H1 (cell line): ENCODE measurements at regions not wholly inside any gene's neighbourhood (a gene's known extent, or its start where the extent isn't known, plus 50 kb on each side); places are given as distances from the start of the nearest gene placed in this dataset.

Experiments used
- CTCF ChIA-PET: fragments of 300-600 bp; sonication (Branson Sonifier 250); formaldehyde crosslinking; loops from one replicate; lab custom pipeline; 2021; ENCODE audit not compliant: partially characterized antibody; lab: Charles Lee
- POLR2A ChIA-PET: fragments of 300-600 bp; sonication (Branson Sonifier 250); formaldehyde crosslinking; loops from one replicate; lab custom pipeline; 2021; ENCODE audit warnings: inconsistent platforms; ENCODE audit not compliant: partially characterized antibody; lab: Charles Lee
- DNase-seq, 2 experiments: peaks; one replicate each; pipeline versions ENCODE4 v3.0.0 to v3.0.0-alpha.2; 2010 to 2022; ENCODE audit warnings: low spot score in 2 of 2, low read depth in 1 of 2, mixed read lengths in 1 of 2
- FAIRE-seq: peaks from 2 replicates; lab custom pipeline; 2011; peaks lifted over from hg19 to GRCh38; lab: Jason Lieb, UNC
- H2AFZ ChIP-seq: 2 replicates; pipeline ENCODE4 v1.8.1; 2012; ENCODE audit warnings: low read length, inconsistent platforms
- H2AK5ac ChIP-seq: 2 replicates; pipeline ENCODE4 v1.6.1; 2013; ENCODE audit warnings: low read depth, low read length
- H2BK120ac ChIP-seq: replicated peaks from 2 replicates; pipeline ENCODE3; 2013; ENCODE audit warnings: low read depth, low read length, inconsistent platforms
- H2BK12ac ChIP-seq: 2 replicates; pipeline ENCODE4 v1.6.1; 2013; ENCODE audit warnings: low read depth, low read length
- H2BK15ac ChIP-seq: 2 replicates; pipeline ENCODE4 v1.6.1; 2013; ENCODE audit warnings: low read length
- H2BK20ac ChIP-seq: 2 replicates; pipeline ENCODE4 v1.6.1; 2013; ENCODE audit warnings: low read length
- H2BK5ac ChIP-seq: 2 replicates; pipeline ENCODE4 v1.6.1; 2013; ENCODE audit warnings: low read depth, low read length
- H3K14ac ChIP-seq: 2 replicates; pipeline ENCODE4 v1.6.1; 2013; ENCODE audit warnings: inconsistent platforms; ENCODE audit not compliant: insufficient read length
- H3K18ac ChIP-seq: 2 replicates; pipeline ENCODE4 v1.6.1; 2013; ENCODE audit warnings: low read length; ENCODE audit errors: extremely low read depth
- H3K23ac ChIP-seq: 2 replicates; pipeline ENCODE4 v1.6.1; 2013; ENCODE audit warnings: inconsistent platforms; ENCODE audit not compliant: insufficient read length
- H3K23me2 ChIP-seq: 2 replicates; pipeline ENCODE4 v1.6.1; 2013; ENCODE audit warnings: low read depth, low read length
- H3K27ac ChIP-seq: 2 replicates; pipeline ENCODE4 v1.6.1; 2011; ENCODE audit warnings: low read depth, low read length, inconsistent platforms
- H3K27me3 ChIP-seq, 4 experiments: replicated peaks in 1 of 4; 1 replicate in 1 of 4; 2 replicates in 3 of 4; pipeline versions ENCODE4 v1.6.1 to v1.8.1; 2011 to 2013; ENCODE audit warnings: low read length in 3 of 4, mild to moderate bottlenecking in 3 of 4, inconsistent platforms in 2 of 4, mixed read lengths in 2 of 4, moderate library complexity in 1 of 4; ENCODE audit not compliant: control insufficient read depth in 3 of 4, insufficient read depth in 3 of 4; ENCODE audit errors: extremely low read depth in 1 of 4
- H3K36me3 ChIP-seq, 4 experiments: 2 replicates each; pipeline versions ENCODE4 v1.6.1 to v1.8.1; 2011 to 2013; ENCODE audit warnings: mild to moderate bottlenecking in 4 of 4, low read length in 3 of 4, moderate library complexity in 2 of 4, control low read depth in 1 of 4, inconsistent platforms in 1 of 4; ENCODE audit not compliant: insufficient read depth in 4 of 4, control insufficient read depth in 2 of 4
- H3K4ac ChIP-seq: replicated peaks from 2 replicates; pipeline ENCODE3; 2013; ENCODE audit warnings: low read length, low read depth, mixed read lengths, inconsistent platforms; ENCODE audit not compliant: insufficient read length
- H3K4me1 ChIP-seq, 4 experiments: replicated peaks in 1 of 4; 1 replicate in 1 of 4; 2 replicates in 3 of 4; pipeline versions ENCODE4 v1.6.1 to v1.8.1; 2011 to 2013; ENCODE audit warnings: low read length in 3 of 4, inconsistent platforms in 2 of 4, mixed read lengths in 1 of 4; ENCODE audit not compliant: insufficient read depth in 4 of 4, control insufficient read depth in 3 of 4
- H3K4me2 ChIP-seq, 2 experiments: 2 replicates each; pipeline versions ENCODE4 v1.6.1 to v1.8.1; 2011 to 2013; ENCODE audit warnings: low read depth in 2 of 2, low read length in 2 of 2, control low read depth in 1 of 2, inconsistent platforms in 1 of 2, mild to moderate bottlenecking in 1 of 2; ENCODE audit not compliant: insufficient read depth in 1 of 2
- H3K4me3 ChIP-seq, 4 experiments: fragments of 200-600, 300-600 bp in 1 of 4; sonication (generic), shearing (Covaris generic), sonication (Bioruptor Twin) in 1 of 4; 2 replicates each; pipeline versions ENCODE4 v1.5.1 to v1.8.1; 2011 to 2016; ENCODE audit warnings: low read length in 4 of 4, low read depth in 3 of 4, control low read depth in 2 of 4, inconsistent platforms in 2 of 4, mild to moderate bottlenecking in 2 of 4, mixed read lengths in 1 of 4, moderate library complexity in 1 of 4; ENCODE audit not compliant: insufficient read depth in 2 of 4; ENCODE audit errors: extremely low read depth in 1 of 4
- H3K56ac ChIP-seq: replicated peaks from 2 replicates; pipeline ENCODE3; 2013; ENCODE audit warnings: low read depth, mild to moderate bottlenecking, mixed read lengths, low read length, inconsistent platforms; ENCODE audit not compliant: insufficient read length
- H3K79me1 ChIP-seq: 2 replicates; pipeline ENCODE4 v1.6.1; 2013; ENCODE audit warnings: low read depth, low read length, control low read depth
- H3K79me2 ChIP-seq, 2 experiments: 2 replicates each; pipeline versions ENCODE4 v1.6.1 to v1.8.1; 2012 to 2013; ENCODE audit warnings: low read length in 2 of 2, mild to moderate bottlenecking in 2 of 2, inconsistent platforms in 1 of 2; ENCODE audit not compliant: insufficient read depth in 2 of 2, control insufficient read depth in 1 of 2
- H3K9ac ChIP-seq, 4 experiments: replicated peaks in 1 of 4; 1 replicate in 1 of 4; 2 replicates in 3 of 4; pipeline versions ENCODE4 v1.6.1 to v1.8.1; 2011 to 2013; ENCODE audit warnings: low read depth in 3 of 4, low read length in 3 of 4, control low read depth in 2 of 4, mild to moderate bottlenecking in 2 of 4, moderate library complexity in 2 of 4, inconsistent platforms in 1 of 4; ENCODE audit errors: extremely low read depth in 1 of 4
- H3K9me3 ChIP-seq, 2 experiments: 2 replicates each; pipeline versions ENCODE4 v1.6.1 to v1.8.1; 2012 to 2013; ENCODE audit warnings: mild to moderate bottlenecking in 2 of 2, moderate library complexity in 2 of 2, control low read depth in 1 of 2, inconsistent platforms in 1 of 2, low read depth in 1 of 2, low read length in 1 of 2, mixed read lengths in 1 of 2; ENCODE audit not compliant: insufficient read depth in 2 of 2
- H4K20me1 ChIP-seq, 2 experiments: replicated peaks in 1 of 2; 2 replicates each; pipeline versions ENCODE3 to v1.8.1; 2011 to 2013; ENCODE audit warnings: inconsistent platforms in 2 of 2, low read length in 2 of 2, mild to moderate bottlenecking in 1 of 2; ENCODE audit not compliant: insufficient read depth in 2 of 2, control insufficient read depth in 1 of 2
- H4K5ac ChIP-seq: 2 replicates; pipeline ENCODE4 v1.6.1; 2013; ENCODE audit warnings: low read length, low read depth, mixed read lengths, inconsistent platforms; ENCODE audit not compliant: insufficient read length
- H4K8ac ChIP-seq: 2 replicates; pipeline ENCODE4 v1.8.0; 2013; ENCODE audit warnings: mild to moderate bottlenecking, moderate library complexity, low read length, inconsistent platforms; ENCODE audit not compliant: insufficient read depth; ENCODE audit errors: extremely low read depth
- H4K91ac ChIP-seq: replicated peaks from 2 replicates; pipeline ENCODE3; 2013; ENCODE audit warnings: low read length, mixed read lengths, inconsistent platforms; ENCODE audit not compliant: insufficient read length
- EP300 ChIP-seq, 2 experiments: IDR thresholded peaks; 1 replicate in 1 of 2; 2 replicates in 1 of 2; pipeline ENCODE4 v1.6.1; 2011 to 2012; ENCODE audit warnings: low read depth in 2 of 2, low read length in 2 of 2, mild to moderate bottlenecking in 2 of 2, borderline replicate concordance in 1 of 2, inconsistent platforms in 1 of 2, moderate library complexity in 1 of 2
- GABPA ChIP-seq: IDR thresholded peaks from 2 replicates; pipeline ENCODE4 v1.6.1; 2011; ENCODE audit warnings: mild to moderate bottlenecking, low read length, moderate library complexity, borderline replicate concordance; ENCODE audit not compliant: insufficient read depth
- JUN ChIP-seq: IDR thresholded peaks from 2 replicates; pipeline ENCODE4 v1.6.1; 2011; ENCODE audit warnings: low read depth, mild to moderate bottlenecking, improper control_type of control experiment, low read length
- NANOG ChIP-seq: IDR thresholded peaks from 2 replicates; pipeline ENCODE4 v1.6.1; 2011; ENCODE audit warnings: low read length, low read depth, mild to moderate bottlenecking, inconsistent platforms; ENCODE audit not compliant: insufficient read depth, poor library complexity, severe bottlenecking
- POLR2AphosphoS5 ChIP-seq: IDR thresholded peaks from 2 replicates; pipeline ENCODE4 v1.6.1; 2011; ENCODE audit warnings: low read depth, low read length
- SAP30 ChIP-seq: fragments of 300-600 bp; sonication (generic); IDR thresholded peaks from 2 replicates; pipeline ENCODE4 v1.7.1; 2012; ENCODE audit warnings: low read length, moderate library complexity, mild to moderate bottlenecking, inconsistent platforms; ENCODE audit not compliant: insufficient read depth, insufficient replicate concordance
- SIN3A ChIP-seq, 2 experiments: IDR thresholded peaks in 1 of 2; conservative IDR thresholded peaks in 1 of 2; 2 replicates each; pipeline ENCODE4 v1.6.1; 2011 to 2012; ENCODE audit warnings: low read length in 2 of 2, improper control_type of control experiment in 1 of 2, low read depth in 1 of 2, mild to moderate bottlenecking in 1 of 2
- SP2 ChIP-seq: IDR thresholded peaks from 2 replicates; pipeline ENCODE4 v1.6.1; 2012; ENCODE audit warnings: mild to moderate bottlenecking, low read length, inconsistent platforms
- TAF1 ChIP-seq: IDR thresholded peaks from 2 replicates; pipeline ENCODE4 v1.6.1; 2011; ENCODE audit warnings: mild to moderate bottlenecking, low read depth, low read length
- WGBS, 2 experiments: shearing (Covaris generic) in 1 of 2; methylation state at CpG; one replicate each; pipeline versions ENCODE4 v1.1.6 to v1.1.7; 2013 to 2015; ENCODE audit warnings: low lambda C conversion rate in 2 of 2, mixed read lengths in 2 of 2, inconsistent platforms in 1 of 2, low coverage in 1 of 2, missing lambda C conversion rate in 1 of 2; ENCODE audit not compliant: insufficient replicate concordance in 2 of 2, insufficient coverage in 1 of 2, insufficient read length in 1 of 2; ENCODE audit errors: extremely low coverage in 1 of 2, missing lambda C conversion rate in 1 of 2; 5-methylcytosine and 5-hydroxymethylcytosine counted together
- TF ChIP-seq, protein P1 (sequence below): IDR thresholded peaks from 2 replicates; pipeline ENCODE4 v1.6.1; 2012; ENCODE audit warnings: inconsistent platforms
- TF ChIP-seq, protein P2 (sequence below): IDR thresholded peaks from 2 replicates; pipeline ENCODE4 v1.6.1; 2012; ENCODE audit warnings: inconsistent platforms

DNA sequence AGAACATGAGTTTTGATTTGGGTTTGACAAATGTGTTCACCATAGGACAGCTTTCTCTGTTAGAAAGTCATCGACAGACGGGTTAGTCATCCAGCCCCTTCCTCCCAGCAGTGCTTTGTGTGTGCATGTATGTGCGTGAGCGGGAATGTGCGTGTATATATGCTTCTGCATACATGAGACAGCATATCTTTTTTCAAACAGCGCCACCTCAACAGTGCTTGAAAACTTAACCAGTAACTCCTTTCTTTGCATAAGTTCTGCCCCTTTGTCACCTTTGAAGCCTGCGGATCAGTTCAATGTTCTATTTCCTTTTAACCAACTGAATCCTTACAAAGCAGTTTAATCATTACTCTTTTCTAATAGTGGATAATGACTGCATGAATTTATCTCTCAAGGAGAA is 351.4 kb downstream of the LPIN1 start:
- FAIRE-seq, result no peak
- WGBS, 2 experiments, result 79% methylated on average over 7 of the region's 7 CpGs; no CpG with 5 or more reads in 1 of the 2 experiments
- no peak overlapping the region for H2AFZ ChIP-seq

More for the DNA sequence above, 351.4 kb downstream of the LPIN1 start:
- Histone ChIP-seq H2BK120ac (no peak overlapping the region), H3K9me3 (no peaks in the 10 kb centered on the region), H3K4me1 (peaks cover 0 to 9% (median 8%) of the 10 kb centered on the region in 4 experiments; a peak in 6 of 7 replicates), H3K9ac (no peak overlapping the region), H3K23ac (no peak overlapping the region), H2BK20ac (0 out of 2 replicates have a peak overlapping the region, but pooled peaks have one; percentile 37), H3K27ac (no peak overlapping the region), H3K14ac (no peak overlapping the region), H2AK5ac (no peak overlapping the region), H2BK15ac (peak overlapping the region; percentile 84; the same call in 1 of the 2 replicates), H3K56ac (no peak overlapping the region), H3K36me3 (no peaks in the 10 kb centered on the region), H4K91ac (peak overlapping the region; percentile 69), H3K4me2 (no peak overlapping the region), H3K4ac (no peak overlapping the region), H4K8ac (no peak overlapping the region), H3K27me3 (no peaks in the 10 kb centered on the region), H3K23me2 (0 out of 2 replicates have a peak, but pooled peaks cover 2% of the 10 kb centered on the region), H2BK5ac (peak overlapping the region; percentile 74; the same call in 1 of the 2 replicates), H2BK12ac (peak overlapping the region; percentile 76; the same call in 1 of the 2 replicates), H4K20me1 (no peaks in the 10 kb centered on the region), H3K79me2 (no peaks in the 10 kb centered on the region), H3K18ac (peak overlapping the region; percentile 62), H4K5ac (no peak overlapping the region), H3K4me3 (no peak overlapping the region), H3K79me1 (no peaks in the 10 kb centered on the region)
- POLR2A ChIA-PET, result interaction anchor here (0.6 kb wide), 1 partner anchor 607 kb away, joined by 3 read pairs; no protein-coding TSS in a partner anchor
- CTCF ChIA-PET, result interaction anchor here (1.7 kb wide), 1 partner anchor 9 kb away, joined by 8 read pairs; no protein-coding TSS in a partner anchor
- no peak for TF ChIP-seq EP300 (IDR thresholded peaks at IDR 0.05; ENCODE audit: borderline replicate concordance in 1 of 2, low read depth in 2 of 2, low read length in 2 of 2)
- TF ChIP-seq, protein P1, sequence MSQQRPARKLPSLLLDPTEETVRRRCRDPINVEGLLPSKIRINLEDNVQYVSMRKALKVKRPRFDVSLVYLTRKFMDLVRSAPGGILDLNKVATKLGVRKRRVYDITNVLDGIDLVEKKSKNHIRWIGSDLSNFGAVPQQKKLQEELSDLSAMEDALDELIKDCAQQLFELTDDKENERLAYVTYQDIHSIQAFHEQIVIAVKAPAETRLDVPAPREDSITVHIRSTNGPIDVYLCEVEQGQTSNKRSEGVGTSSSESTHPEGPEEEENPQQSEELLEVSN, result no peak
- TF ChIP-seq TAF1, result no peak
- no peak for TF ChIP-seq SIN3A (conservative IDR thresholded peaks at IDR 0.05 in 1 of 2, IDR thresholded peaks at IDR 0.05 in 1 of 2; ENCODE audit: low read depth in 1 of 2, low read length in 2 of 2)
- TF ChIP-seq SAP30, result no peak
- no peak for TF ChIP-seq POLR2AphosphoS5
- no peak for TF ChIP-seq GABPA
- TF ChIP-seq SP2, result no peak
- no peak for TF ChIP-seq JUN
- TF ChIP-seq, protein P2, sequence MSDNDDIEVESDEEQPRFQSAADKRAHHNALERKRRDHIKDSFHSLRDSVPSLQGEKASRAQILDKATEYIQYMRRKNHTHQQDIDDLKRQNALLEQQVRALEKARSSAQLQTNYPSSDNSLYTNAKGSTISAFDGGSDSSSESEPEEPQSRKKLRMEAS, result no peak
- TF ChIP-seq NANOG, result no peak
- no peak for DNase-seq
